ENCODE measurements at regions not wholly inside any gene's neighbourhood (a gene's known extent, or its start where the extent isn't known, plus 50 kb on each side); places are given as distances from the start of the nearest gene placed in this dataset.
"Not testable (repeated sequence)": the region's sequence is repeated elsewhere in the genome, so short reads cannot be mapped to it uniquely, and the experiment has no call there.

- DNase-seq; ATAC-seq; intact Hi-C loops (cut with DNase I): not testable (repeated sequence)
Measured at GRCh38 chr6:88408355-88408754, 242.2 kb upstream of the CNR1 start.

GRCh38 chr6:88406674-88407073, 240.5 kb upstream of the CNR1 start:
- ATAC-seq; DNase-seq; intact Hi-C loops (cut with DNase I): not testable (repeated sequence)

GRCh38 chr6:88403486-88403885, 237.3 kb upstream of the CNR1 start:
- peak; percentile 23 to 99 for ATAC-seq
- no peak for DNase-seq
- intact Hi-C loops (cut with DNase I), result no loop called here

GRCh38 chr6:88402909-88403308, 236.8 kb upstream of the CNR1 start:
- no peak for ATAC-seq
- intact Hi-C loops (cut with DNase I), result no loop called here

GRCh38 chr6:88390998-88391397, 224.9 kb upstream of the CNR1 start:
- intact Hi-C loops (cut with DNase I); ATAC-seq; DNase-seq: not testable (repeated sequence)

More at GRCh38 chr6:88402909-88403308, 236.8 kb upstream of the CNR1 start:
- DNase-seq, result no peak

GRCh38 chr6:88388589-88388988, 222.4 kb upstream of the CNR1 start:
- DNase-seq, result no peak

GRCh38 chr6:88386167-88386566, 220.0 kb upstream of the CNR1 start:
- DNase-seq, result no peak
- ATAC-seq, result no peak
- intact Hi-C loops (cut with DNase I), result no loop called here

More at GRCh38 chr6:88388589-88388988, 222.4 kb upstream of the CNR1 start:
- intact Hi-C loops (cut with DNase I), result no loop called here
- no peak for ATAC-seq

GRCh38 chr6:88383183-88383582, 217.0 kb upstream of the CNR1 start:
- DNase-seq, result no peak
- ATAC-seq, result no peak
- intact Hi-C loops (cut with DNase I), result no loop called here

- ATAC-seq, result no peak
- DNase-seq, result no peak
- intact Hi-C loops (cut with DNase I), result no loop called here
Measured at GRCh38 chr6:88381289-88381642, 215.1 kb upstream of the CNR1 start.

GRCh38 chr6:88380618-88381288, 214.6 kb upstream of the CNR1 start:
- intact Hi-C loops (cut with DNase I), result no loop called here
- DNase-seq, result no peak
- peak in 1 of 2 donors; percentile 81 for ATAC-seq

GRCh38 chr6:88380083-88380482, 213.9 kb upstream of the CNR1 start:
- DNase-seq (peak; percentile 68), ATAC-seq (peak; percentile 75 to 93)
- intact Hi-C loops (cut with DNase I), result no loop called here

GRCh38 chr6:88378639-88379038, 212.5 kb upstream of the CNR1 start:
- intact Hi-C loops (cut with DNase I), result no loop called here
- no peak for ATAC-seq
- DNase-seq, result no peak

- no peak for DNase-seq
- no peak for ATAC-seq
- intact Hi-C loops (cut with DNase I), result no loop called here
Measured at GRCh38 chr6:88377976-88378568, 211.9 kb upstream of the CNR1 start.

- DNase-seq (no peak), ATAC-seq (peak; percentile 25 to 59)
- intact Hi-C loops (cut with DNase I), result no loop called here
Measured at GRCh38 chr6:88376768-88377387, 210.7 kb upstream of the CNR1 start.

GRCh38 chr6:88376197-88376596, 210.1 kb upstream of the CNR1 start:
- ATAC-seq (no peak), DNase-seq (no peak)
- intact Hi-C loops (cut with DNase I), result no loop called here

GRCh38 chr6:88374553-88374952, 208.4 kb upstream of the CNR1 start:
- ATAC-seq (no peak), DNase-seq (no peak)
- intact Hi-C loops (cut with DNase I), result no loop called here

GRCh38 chr6:88371480-88371879, 205.3 kb upstream of the CNR1 start:
- no peak for ATAC-seq

GRCh38 chr6:88370127-88370710, 204.1 kb upstream of the CNR1 start:
- DNase-seq, result no peak
- intact Hi-C loops (cut with DNase I), result no loop called here
- ATAC-seq, result no peak

More at GRCh38 chr6:88371480-88371879, 205.3 kb upstream of the CNR1 start:
- intact Hi-C loops (cut with DNase I), result no loop called here
- DNase-seq, result no peak

GRCh38 chr6:88369262-88369661, 203.1 kb upstream of the CNR1 start:
- intact Hi-C loops (cut with DNase I), result no loop called here
- no peak for ATAC-seq
- no peak for DNase-seq

GRCh38 chr6:88368071-88368787, 202.1 kb upstream of the CNR1 start:
- ATAC-seq (no peak), DNase-seq (no peak)
- intact Hi-C loops (cut with DNase I), result no loop called here
